ENCODE measurements at regions not wholly inside any gene's neighbourhood (a gene's known extent, or its start where the extent isn't known, plus 50 kb on each side); places are given as distances from the start of the nearest gene placed in this dataset.
"Not testable (repeated sequence)": the region's sequence is repeated elsewhere in the genome, so short reads cannot be mapped to it uniquely, and the experiment has no call there.

- not testable (repeated sequence) for H3K4me3 Mint-ChIP-seq, H3K27ac Mint-ChIP-seq
Observed at GRCh38 chr7:86985342-86985741, 74.1 kb downstream of the ELAPOR2 start.

GRCh38 chr7:86983654-86984053 lies 75.8 kb downstream of the ELAPOR2 start:
- not testable (repeated sequence) for H3K4me3 Mint-ChIP-seq; H3K27me3 Mint-ChIP-seq; ATAC-seq; H3K27ac Mint-ChIP-seq; H3K9me3 ChIP-seq (ENCODE audit: control insufficient read depth, low read length, poor library complexity, severe bottlenecking); DNase-seq; H3K36me3 Mint-ChIP-seq (ENCODE audit: low read depth)
- peaks cover 25% of the 10 kb centered on the region for H3K4me1 Mint-ChIP-seq

More at GRCh38 chr7:86985342-86985741, 74.1 kb downstream of the ELAPOR2 start:
- H3K4me1 Mint-ChIP-seq, result peaks cover 11% of the 10 kb centered on the region
- H3K36me3 Mint-ChIP-seq (ENCODE audit: low read depth); DNase-seq; ATAC-seq; H3K9me3 ChIP-seq (ENCODE audit: control insufficient read depth, low read length, poor library complexity, severe bottlenecking); H3K27me3 Mint-ChIP-seq: not testable (repeated sequence)

- not testable (repeated sequence) for H3K9me3 ChIP-seq (ENCODE audit: control insufficient read depth, low read length, poor library complexity, severe bottlenecking); H3K36me3 Mint-ChIP-seq (ENCODE audit: low read depth); H3K4me3 Mint-ChIP-seq; H3K27me3 Mint-ChIP-seq; DNase-seq; ATAC-seq
- peaks cover 37% of the 10 kb centered on the region for H3K4me1 Mint-ChIP-seq
- H3K27ac Mint-ChIP-seq, result peak overlapping the region; percentile 98
Observed at GRCh38 chr7:86981937-86982336, 77.5 kb downstream of the ELAPOR2 start.

- ATAC-seq (no peak), DNase-seq (no peak)
- H3K27me3 Mint-ChIP-seq, result no peaks in the 10 kb centered on the region
- H3K4me1 Mint-ChIP-seq, result peaks cover 45% of the 10 kb centered on the region
- peak overlapping the region; percentile 98 for H3K27ac Mint-ChIP-seq
- H3K36me3 Mint-ChIP-seq (ENCODE audit: low read depth), result no peaks in the 10 kb centered on the region
- no peak overlapping the region for H3K4me3 Mint-ChIP-seq
- H3K9me3 ChIP-seq (ENCODE audit: control insufficient read depth, low read length, poor library complexity, severe bottlenecking), result no peaks in the 10 kb centered on the region
Observed at GRCh38 chr7:86981127-86981526, 78.3 kb downstream of the ELAPOR2 start.

- ATAC-seq (no peak), DNase-seq (no peak)
- Mint-ChIP-seq H3K36me3 (ENCODE audit: low read depth) (no peaks in the 10 kb centered on the region), H3K4me3 (peak overlapping the region; percentile 57), H3K27ac (peak overlapping the region; percentile 98), H3K27me3 (no peaks in the 10 kb centered on the region), H3K4me1 (peaks cover 48% of the 10 kb centered on the region)
- H3K9me3 ChIP-seq (ENCODE audit: control insufficient read depth, low read length, poor library complexity, severe bottlenecking), result no peaks in the 10 kb centered on the region
Observed at GRCh38 chr7:86980223-86980622, 79.2 kb downstream of the ELAPOR2 start.

GRCh38 chr7:86978808-86979506 lies 80.5 kb downstream of the ELAPOR2 start:
- Mint-ChIP-seq H3K36me3 (ENCODE audit: low read depth) (no peaks in the 10 kb centered on the region), H3K4me3 (peak overlapping the region; percentile 76), H3K4me1 (peaks cover 48% of the 10 kb centered on the region), H3K27ac (peak overlapping the region; percentile 98), H3K27me3 (no peaks in the 10 kb centered on the region)
- peak; percentile 90 for ATAC-seq
- no peak for DNase-seq
- H3K9me3 ChIP-seq (ENCODE audit: control insufficient read depth, low read length, poor library complexity, severe bottlenecking), result no peaks in the 10 kb centered on the region

GRCh38 chr7:86976958-86977357 lies 82.5 kb downstream of the ELAPOR2 start:
- H3K9me3 ChIP-seq (ENCODE audit: control insufficient read depth, low read length, poor library complexity, severe bottlenecking), result no peaks in the 10 kb centered on the region
- Mint-ChIP-seq H3K27me3 (no peaks in the 10 kb centered on the region), H3K4me3 (no peak overlapping the region), H3K4me1 (peaks cover 48% of the 10 kb centered on the region), H3K36me3 (ENCODE audit: low read depth) (no peaks in the 10 kb centered on the region), H3K27ac (peak overlapping the region; percentile 98)
- ATAC-seq (no peak), DNase-seq (no peak)

- H3K9me3 ChIP-seq (ENCODE audit: control insufficient read depth, low read length, poor library complexity, severe bottlenecking), result no peaks in the 10 kb centered on the region
- Mint-ChIP-seq H3K4me1 (peaks cover 42% of the 10 kb centered on the region), H3K27ac (peak overlapping the region; percentile 98), H3K36me3 (ENCODE audit: low read depth) (no peaks in the 10 kb centered on the region), H3K4me3 (no peak overlapping the region), H3K27me3 (no peaks in the 10 kb centered on the region)
- DNase-seq (no peak), ATAC-seq (no peak)
Observed at GRCh38 chr7:86975914-86976313, 83.5 kb downstream of the ELAPOR2 start.

GRCh38 chr7:86975449-86975848 lies 84.0 kb downstream of the ELAPOR2 start:
- H3K4me1 Mint-ChIP-seq, result peaks cover 38% of the 10 kb centered on the region
- no peak for DNase-seq
- no peaks in the 10 kb centered on the region for H3K36me3 Mint-ChIP-seq (ENCODE audit: low read depth)
- no peaks in the 10 kb centered on the region for H3K27me3 Mint-ChIP-seq
- peak overlapping the region; percentile 98 for H3K27ac Mint-ChIP-seq
- no peak for ATAC-seq
- no peak overlapping the region for H3K4me3 Mint-ChIP-seq
- H3K9me3 ChIP-seq (ENCODE audit: control insufficient read depth, low read length, poor library complexity, severe bottlenecking), result no peaks in the 10 kb centered on the region

GRCh38 chr7:86972072-86972471 lies 87.4 kb downstream of the ELAPOR2 start:
- ATAC-seq (no peak), DNase-seq (no peak)
- Mint-ChIP-seq H3K27me3 (no peaks in the 10 kb centered on the region), H3K36me3 (ENCODE audit: low read depth) (no peaks in the 10 kb centered on the region), H3K27ac (no peak overlapping the region), H3K4me3 (no peak overlapping the region), H3K4me1 (peaks cover 14% of the 10 kb centered on the region)
- no peaks in the 10 kb centered on the region for H3K9me3 ChIP-seq (ENCODE audit: control insufficient read depth, low read length, poor library complexity, severe bottlenecking)

- Mint-ChIP-seq H3K36me3 (ENCODE audit: low read depth) (no peaks in the 10 kb centered on the region), H3K4me3 (no peak overlapping the region), H3K27ac (no peak overlapping the region), H3K4me1 (peaks cover 4% of the 10 kb centered on the region), H3K27me3 (no peaks in the 10 kb centered on the region)
- DNase-seq (no peak), ATAC-seq (no peak)
- no peaks in the 10 kb centered on the region for H3K9me3 ChIP-seq (ENCODE audit: control insufficient read depth, low read length, poor library complexity, severe bottlenecking)
Observed at GRCh38 chr7:86970986-86971385, 88.5 kb downstream of the ELAPOR2 start.

- no peaks in the 10 kb centered on the region for H3K36me3 Mint-ChIP-seq (ENCODE audit: low read depth)
- no peak overlapping the region for H3K27ac Mint-ChIP-seq
- H3K4me1 Mint-ChIP-seq, result peaks cover 2% of the 10 kb centered on the region
- H3K9me3 ChIP-seq (ENCODE audit: control insufficient read depth, low read length, poor library complexity, severe bottlenecking), result no peaks in the 10 kb centered on the region
- ATAC-seq, result no peak
- DNase-seq, result no peak
- H3K4me3 Mint-ChIP-seq, result no peak overlapping the region
- H3K27me3 Mint-ChIP-seq, result peaks cover 3% of the 10 kb centered on the region
Observed at GRCh38 chr7:86970547-86970946, 88.9 kb downstream of the ELAPOR2 start.

GRCh38 chr7:86969865-86970264 lies 89.6 kb downstream of the ELAPOR2 start:
- H3K9me3 ChIP-seq (ENCODE audit: control insufficient read depth, low read length, poor library complexity, severe bottlenecking), result no peaks in the 10 kb centered on the region
- Mint-ChIP-seq H3K4me1 (peaks cover 2% of the 10 kb centered on the region), H3K36me3 (ENCODE audit: low read depth) (no peaks in the 10 kb centered on the region), H3K27ac (no peak overlapping the region), H3K4me3 (no peak overlapping the region), H3K27me3 (peaks cover 5% of the 10 kb centered on the region)
- DNase-seq, result no peak
- ATAC-seq, result no peak

- Mint-ChIP-seq H3K4me1 (peaks cover 2% of the 10 kb centered on the region), H3K27me3 (peaks cover 5% of the 10 kb centered on the region), H3K36me3 (ENCODE audit: low read depth) (no peaks in the 10 kb centered on the region), H3K27ac (no peak overlapping the region), H3K4me3 (no peak overlapping the region)
- ATAC-seq, result no peak
- DNase-seq, result no peak
- H3K9me3 ChIP-seq (ENCODE audit: control insufficient read depth, low read length, poor library complexity, severe bottlenecking), result no peaks in the 10 kb centered on the region
Observed at GRCh38 chr7:86968618-86969017, 90.8 kb downstream of the ELAPOR2 start.

All from T-helper 17 cell (primary cell).